ENCODE measurements at regions not wholly inside any gene's neighbourhood (a gene's known extent, or its start where the extent isn't known, plus 50 kb on each side); places are given as distances from the start of the nearest gene placed in this dataset.

- Histone ChIP-seq H3K27me3 (ENCODE audit: control insufficient read depth, insufficient read depth, low read length, poor library complexity, severe bottlenecking) (no peaks in the 10 kb centered on the region), H3K9ac (ENCODE audit: extremely low read depth, low read length, poor library complexity, severe bottlenecking) (no peak overlapping the region), H3K36me3 (ENCODE audit: control insufficient read depth, insufficient read depth, low read length) (no peaks in the 10 kb centered on the region), H3K4me3 (ENCODE audit: low read length) (no peak overlapping the region), H3K27ac (ENCODE audit: low read depth, low read length) (no peak overlapping the region), H3K4me1 (ENCODE audit: control insufficient read depth, insufficient read depth, low read length) (no peaks in the 10 kb centered on the region), H3K9me3 (ENCODE audit: control insufficient read depth, low read length) (no peaks in the 10 kb centered on the region)
- Mint-ChIP-seq H3K9me3 (no peaks in the 10 kb centered on the region), H3K36me3 (ENCODE audit: low read depth) (no peaks in the 10 kb centered on the region), H3K27me3 (ENCODE audit: insufficient read depth) (peaks cover 6% of the 10 kb centered on the region), H3K4me3 (no peak overlapping the region), H3K27ac (no peak overlapping the region), H3K4me1 (no peaks in the 10 kb centered on the region)
- peak; percentile 90 for DNase-seq
- WGBS, 2 experiments (ENCODE audit: insufficient coverage in 1 of 2, insufficient read length in 1 of 2), result 17 to 41% methylated on average over 10 to 14 of the region's 14 CpGs
- peak; percentile 93 for TF ChIP-seq CTCF (conservative IDR thresholded peaks at IDR 0.05)
Measured at GRCh38 chr10:30751678-30752331, 122.3 kb upstream of the LYZL2 start.

- H3K27me3 ChIP-seq (ENCODE audit: control insufficient read depth, insufficient read depth, low read length, poor library complexity, severe bottlenecking), result no peaks in the 10 kb centered on the region
- no peak for DNase-seq
- no peak for TF ChIP-seq CTCF (conservative IDR thresholded peaks at IDR 0.05)
- H3K9ac ChIP-seq (ENCODE audit: extremely low read depth, low read length, poor library complexity, severe bottlenecking), result no peak overlapping the region
- no peaks in the 10 kb centered on the region for H3K9me3 ChIP-seq (ENCODE audit: control insufficient read depth, low read length)
- no peaks in the 10 kb centered on the region for H3K4me1 ChIP-seq (ENCODE audit: control insufficient read depth, insufficient read depth, low read length)
- Mint-ChIP-seq H3K9me3 (no peaks in the 10 kb centered on the region), H3K27me3 (ENCODE audit: insufficient read depth) (peaks cover 6% of the 10 kb centered on the region), H3K36me3 (ENCODE audit: low read depth) (no peaks in the 10 kb centered on the region), H3K4me3 (no peak overlapping the region), H3K27ac (no peak overlapping the region), H3K4me1 (no peaks in the 10 kb centered on the region)
- H3K4me3 ChIP-seq (ENCODE audit: low read length), result no peak overlapping the region
- H3K27ac ChIP-seq (ENCODE audit: low read depth, low read length), result no peak overlapping the region
- 86 to 93% methylated on average over 6 to 10 of the region's 10 CpGs for WGBS, 2 experiments (ENCODE audit: insufficient coverage in 1 of 2, insufficient read length in 1 of 2)
- H3K36me3 ChIP-seq (ENCODE audit: control insufficient read depth, insufficient read depth, low read length), result no peaks in the 10 kb centered on the region
Measured at GRCh38 chr10:30750971-30751677, 121.6 kb upstream of the LYZL2 start.

GRCh38 chr10:30749385-30749784, 119.8 kb upstream of the LYZL2 start:
- H3K4me3 ChIP-seq (ENCODE audit: low read length), result no peak overlapping the region
- Mint-ChIP-seq H3K4me1 (no peaks in the 10 kb centered on the region), H3K4me3 (no peak overlapping the region), H3K9me3 (no peaks in the 10 kb centered on the region), H3K36me3 (ENCODE audit: low read depth) (no peaks in the 10 kb centered on the region), H3K27ac (no peak overlapping the region), H3K27me3 (ENCODE audit: insufficient read depth) (peaks cover 6% of the 10 kb centered on the region)
- TF ChIP-seq CTCF (conservative IDR thresholded peaks at IDR 0.05), result no peak
- H3K27me3 ChIP-seq (ENCODE audit: control insufficient read depth, insufficient read depth, low read length, poor library complexity, severe bottlenecking), result no peaks in the 10 kb centered on the region
- no peak overlapping the region for H3K9ac ChIP-seq (ENCODE audit: extremely low read depth, low read length, poor library complexity, severe bottlenecking)
- H3K36me3 ChIP-seq (ENCODE audit: control insufficient read depth, insufficient read depth, low read length), result no peaks in the 10 kb centered on the region
- no peak for DNase-seq
- WGBS, 2 experiments (ENCODE audit: insufficient coverage in 1 of 2, insufficient read length in 1 of 2), result 89 to 99% methylated on average over 8 of the region's 8 CpGs
- H3K9me3 ChIP-seq (ENCODE audit: control insufficient read depth, low read length), result no peaks in the 10 kb centered on the region
- no peaks in the 10 kb centered on the region for H3K4me1 ChIP-seq (ENCODE audit: control insufficient read depth, insufficient read depth, low read length)
- no peak overlapping the region for H3K27ac ChIP-seq (ENCODE audit: low read depth, low read length)

Measured in endodermal cell (in vitro differentiated cells).